Lung (tissue), 11 donors: ENCODE measurements at regions not wholly inside any gene's neighbourhood (a gene's known extent, or its start where the extent isn't known, plus 50 kb on each side); places are given as distances from the start of the nearest gene placed in this dataset.

ENCODE experiments used
- ATAC-seq: fragments of 200-7000 bp; cut with Tn5 transposase; one replicate; pipeline ENCODE4 v1.9.1; 2020; ENCODE audit warnings: moderate number of reproducible peaks; ENCODE audit not compliant: insufficient read depth, low FRiP score
- DNase-seq, 3 donors: peaks; one replicate each; pipeline ENCODE4 v3.0.0-alpha.2; 2013 to 2017
- H3K27ac ChIP-seq, 2 donors: one replicate each; pipeline ENCODE4 v1.5.1; 2013; ENCODE audit warnings: mild to moderate bottlenecking in 2 of 2, moderate library complexity in 2 of 2, control low read depth in 1 of 2, inconsistent platforms in 1 of 2, low read depth in 1 of 2, low read length in 1 of 2
- H3K27me3 ChIP-seq, 3 donors: one replicate each; pipeline ENCODE4 v1.5.1; 2013; ENCODE audit warnings: low read length in 2 of 3; ENCODE audit not compliant: control insufficient read depth in 3 of 3, insufficient read depth in 3 of 3
- H3K36me3 ChIP-seq, 4 donors: one replicate each; pipeline ENCODE4 v1.5.1; 2013; ENCODE audit warnings: low read length in 4 of 4, mild to moderate bottlenecking in 1 of 4, moderate library complexity in 1 of 4; ENCODE audit not compliant: control insufficient read depth in 4 of 4, insufficient read depth in 4 of 4
- H3K4me1 ChIP-seq, 5 donors: one replicate each; pipeline ENCODE4 v1.5.1; 2013; ENCODE audit warnings: low read length in 5 of 5, mild to moderate bottlenecking in 2 of 5, moderate library complexity in 1 of 5; ENCODE audit not compliant: control insufficient read depth in 5 of 5, insufficient read depth in 5 of 5
- H3K4me3 ChIP-seq: one replicate; pipeline ENCODE4 v1.5.1; 2013; ENCODE audit warnings: mild to moderate bottlenecking, control low read depth, moderate library complexity
- H3K9ac ChIP-seq, 2 donors: one replicate each; pipeline ENCODE4 v1.5.1; 2013; ENCODE audit warnings: low read length in 2 of 2, control low read depth in 1 of 2; ENCODE audit not compliant: insufficient read depth in 1 of 2
- H3K9me3 ChIP-seq, 4 donors: one replicate each; pipeline ENCODE4 v1.5.1; 2013; ENCODE audit warnings: low read length in 3 of 4, mild to moderate bottlenecking in 1 of 4, moderate library complexity in 1 of 4; ENCODE audit not compliant: control insufficient read depth in 4 of 4, insufficient read depth in 3 of 4
- CTCF ChIP-seq: IDR thresholded peaks from 2 replicates; pipeline ENCODE4 v1.5.1; 2012; ENCODE audit warnings: mild to moderate bottlenecking; ENCODE audit errors: control extremely low read depth, extremely low read depth
- WGBS, 2 donors: extraction: QIAGEN DNeasy Blood & Tissue Kit; methylation state at CpG; one replicate each; pipeline ENCODE4 v1.1.7; 2013; 5-methylcytosine and 5-hydroxymethylcytosine counted together
- donor health status: control.
- donor health status: control.
- donor health status: Bipolar disorder and iron deficiency.
- donor health status: healthy.
- donor health status: DM: yes; HTN: yes; CAD: no.

GRCh38 chr18:1446765-1447164 lies 542.1 kb downstream of the ADCYAP1 start:
- Histone ChIP-seq H3K27me3 (no peaks in the 10 kb centered on the region), H3K9me3 (no peaks in the 10 kb centered on the region), H3K9ac (no peak overlapping the region), H3K36me3 (no peaks in the 10 kb centered on the region), H3K27ac (no peak overlapping the region), H3K4me3 (no peak overlapping the region), H3K4me1 (no peaks in the 10 kb centered on the region)
- 65 to 71% methylated on average over 1 of the region's 1 CpG for WGBS, 2 donors
- TF ChIP-seq CTCF, result no peak
- DNase-seq (no peak), ATAC-seq (no peak)

- H3K9me3 ChIP-seq, result peaks cover 0 to 3% (median 1%) of the 10 kb centered on the region in 4 donors
- WGBS, 2 donors, result 35 to 98% methylated on average over 1 of the region's 1 CpG
Observed at GRCh38 chr18:1452821-1453220, 548.1 kb downstream of the ADCYAP1 start.

GRCh38 chr18:1455605-1456004 lies 550.9 kb downstream of the ADCYAP1 start:
- Histone ChIP-seq H3K36me3 (no peaks in the 10 kb centered on the region), H3K27ac (no peak overlapping the region), H3K27me3 (no peaks in the 10 kb centered on the region), H3K9me3 (peaks cover 0 to 3% (median 1%) of the 10 kb centered on the region in 4 donors), H3K4me3 (no peak overlapping the region), H3K4me1 (no peaks in the 10 kb centered on the region), H3K9ac (no peak overlapping the region)
- TF ChIP-seq CTCF, result no peak
- no peak for ATAC-seq
- no peak for DNase-seq

More at GRCh38 chr18:1452821-1453220, 548.1 kb downstream of the ADCYAP1 start:
- no peak for DNase-seq
- no peak overlapping the region for H3K4me3 ChIP-seq
- no peaks in the 10 kb centered on the region for H3K36me3 ChIP-seq
- no peak overlapping the region for H3K27ac ChIP-seq
- no peak for ATAC-seq
- no peak for TF ChIP-seq CTCF
- no peak overlapping the region for H3K9ac ChIP-seq
- no peaks in the 10 kb centered on the region for H3K27me3 ChIP-seq
- H3K4me1 ChIP-seq, result no peaks in the 10 kb centered on the region

- no peaks in the 10 kb centered on the region for H3K27me3 ChIP-seq
- H3K27ac ChIP-seq, result no peak overlapping the region
- TF ChIP-seq CTCF, result no peak
- H3K36me3 ChIP-seq, result no peaks in the 10 kb centered on the region
- 45 to 86% methylated on average over 4 of the region's 4 CpGs for WGBS, 2 donors
- H3K4me1 ChIP-seq, result no peaks in the 10 kb centered on the region
- ATAC-seq (no peak), DNase-seq (no peak)
- H3K9me3 ChIP-seq, result no peaks in the 10 kb centered on the region
- H3K9ac ChIP-seq, result no peak overlapping the region
- H3K4me3 ChIP-seq, result no peak overlapping the region
Observed at GRCh38 chr18:1458547-1458946, 553.9 kb downstream of the ADCYAP1 start.
